ENCODE measurements at regions not wholly inside any gene's neighbourhood (a gene's known extent, or its start where the extent isn't known, plus 50 kb on each side); places are given as distances from the start of the nearest gene placed in this dataset.

DNA sequence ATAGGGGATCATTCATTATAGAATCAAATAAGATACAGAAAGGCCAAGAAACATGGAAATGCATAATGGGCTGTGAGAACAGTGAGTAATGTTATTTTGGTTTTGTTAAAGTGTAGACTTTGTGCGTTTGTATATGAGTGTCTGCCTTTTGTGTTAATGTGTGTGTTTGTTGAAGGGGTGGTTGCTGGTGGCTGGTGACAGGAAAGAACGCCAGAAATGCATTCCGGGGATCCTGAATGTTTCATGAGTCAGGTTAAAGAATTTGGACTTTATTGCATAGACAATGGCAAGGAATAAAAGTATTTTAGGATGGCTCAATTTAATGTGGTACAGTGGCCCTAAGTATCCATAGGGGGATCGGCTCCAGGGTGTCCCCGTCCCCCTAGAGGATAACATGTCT lies 1228.9 kb downstream of the PCDH7 start:
- ATAC-seq (no peak), DNase-seq (ENCODE audit: low read depth, low spot score) (no peak)
- Histone ChIP-seq H3K27ac (ENCODE audit: low read depth, low read length) (no peak overlapping the region), H4K20me1 (ENCODE audit: insufficient read depth) (no peaks in the 10 kb centered on the region), H3K4me2 (ENCODE audit: low read length) (no peak overlapping the region), H3K36me3 (ENCODE audit: control insufficient read depth in 1 of 2, insufficient read depth in 2 of 2, low read length in 2 of 2) (no peaks in the 10 kb centered on the region), H3K9me2 (ENCODE audit: insufficient read depth) (no peaks in the 10 kb centered on the region), H2AFZ (ENCODE audit: low read depth, low read length, poor library complexity, severe bottlenecking) (no peak overlapping the region), H3K4me1 (ENCODE audit: control insufficient read depth in 1 of 2, insufficient read depth in 2 of 2, low read length in 2 of 2) (no peaks in the 10 kb centered on the region), H3K9me3 (ENCODE audit: control insufficient read depth in 1 of 2, insufficient read depth in 1 of 2, low read depth in 1 of 2, low read length in 2 of 2) (no peaks in the 10 kb centered on the region), H3K4me3 (replicated peaks in 1 of 2; ENCODE audit: low read depth in 1 of 2, low read length in 2 of 2) (no peak overlapping the region), H3K79me2 (ENCODE audit: insufficient read depth, low read length) (no peaks in the 10 kb centered on the region), H3K27me3 (ENCODE audit: insufficient read depth, low read length) (no peaks in the 10 kb centered on the region), H3K9ac (ENCODE audit: low read length) (no peak overlapping the region)
- ChIA-PET RAD21 (ENCODE audit: low non-redundant PET in 1 of 2, low total read pairs in 2 of 2, uncharacterized antibody in 2 of 2, unreplicated experiment in 2 of 2) (no interaction called here), POLR2A (no interaction called here), CTCF (no interaction called here)
- intact Hi-C loops (cut with micrococcal nuclease): no loop called here
- TF ChIP-seq, protein P1, sequence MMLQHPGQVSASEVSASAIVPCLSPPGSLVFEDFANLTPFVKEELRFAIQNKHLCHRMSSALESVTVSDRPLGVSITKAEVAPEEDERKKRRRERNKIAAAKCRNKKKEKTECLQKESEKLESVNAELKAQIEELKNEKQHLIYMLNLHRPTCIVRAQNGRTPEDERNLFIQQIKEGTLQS (IDR thresholded peaks at IDR 0.05): no peak
- TF ChIP-seq ZNF274 (IDR thresholded peaks at IDR 0.05; ENCODE audit: low read depth, low read length) (no peak), EZH2phosphoT487 (IDR thresholded peaks at IDR 0.05; ENCODE audit: borderline replicate concordance) (no peak), EGR1 (IDR thresholded peaks at IDR 0.05; ENCODE audit: low read depth) (no peak), SRF (IDR thresholded peaks at IDR 0.05; ENCODE audit: low read depth) (no peak), FOSL1 (IDR thresholded peaks at IDR 0.05; ENCODE audit: low read depth) (no peak), POLR2AphosphoS5 (IDR thresholded peaks at IDR 0.05; ENCODE audit: low read depth, low read length) (no peak), ELF1 (IDR thresholded peaks at IDR 0.05; ENCODE audit: borderline replicate concordance, low read depth) (no peak), RAD21 (IDR thresholded peaks at IDR 0.05; ENCODE audit: low read depth) (no peak), YY1 (IDR thresholded peaks at IDR 0.05; ENCODE audit: extremely low read depth, insufficient replicate concordance, low read depth, low read length) (no peak), EZH2 (IDR thresholded peaks at IDR 0.05) (no peak), SP1 (IDR thresholded peaks at IDR 0.05; ENCODE audit: low read depth) (no peak), JUND (IDR thresholded peaks at IDR 0.05) (no peak)
- TF ChIP-seq, protein P2, sequence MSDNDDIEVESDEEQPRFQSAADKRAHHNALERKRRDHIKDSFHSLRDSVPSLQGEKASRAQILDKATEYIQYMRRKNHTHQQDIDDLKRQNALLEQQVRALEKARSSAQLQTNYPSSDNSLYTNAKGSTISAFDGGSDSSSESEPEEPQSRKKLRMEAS (IDR thresholded peaks at IDR 0.05): no peak
- TF ChIP-seq, protein P3, sequence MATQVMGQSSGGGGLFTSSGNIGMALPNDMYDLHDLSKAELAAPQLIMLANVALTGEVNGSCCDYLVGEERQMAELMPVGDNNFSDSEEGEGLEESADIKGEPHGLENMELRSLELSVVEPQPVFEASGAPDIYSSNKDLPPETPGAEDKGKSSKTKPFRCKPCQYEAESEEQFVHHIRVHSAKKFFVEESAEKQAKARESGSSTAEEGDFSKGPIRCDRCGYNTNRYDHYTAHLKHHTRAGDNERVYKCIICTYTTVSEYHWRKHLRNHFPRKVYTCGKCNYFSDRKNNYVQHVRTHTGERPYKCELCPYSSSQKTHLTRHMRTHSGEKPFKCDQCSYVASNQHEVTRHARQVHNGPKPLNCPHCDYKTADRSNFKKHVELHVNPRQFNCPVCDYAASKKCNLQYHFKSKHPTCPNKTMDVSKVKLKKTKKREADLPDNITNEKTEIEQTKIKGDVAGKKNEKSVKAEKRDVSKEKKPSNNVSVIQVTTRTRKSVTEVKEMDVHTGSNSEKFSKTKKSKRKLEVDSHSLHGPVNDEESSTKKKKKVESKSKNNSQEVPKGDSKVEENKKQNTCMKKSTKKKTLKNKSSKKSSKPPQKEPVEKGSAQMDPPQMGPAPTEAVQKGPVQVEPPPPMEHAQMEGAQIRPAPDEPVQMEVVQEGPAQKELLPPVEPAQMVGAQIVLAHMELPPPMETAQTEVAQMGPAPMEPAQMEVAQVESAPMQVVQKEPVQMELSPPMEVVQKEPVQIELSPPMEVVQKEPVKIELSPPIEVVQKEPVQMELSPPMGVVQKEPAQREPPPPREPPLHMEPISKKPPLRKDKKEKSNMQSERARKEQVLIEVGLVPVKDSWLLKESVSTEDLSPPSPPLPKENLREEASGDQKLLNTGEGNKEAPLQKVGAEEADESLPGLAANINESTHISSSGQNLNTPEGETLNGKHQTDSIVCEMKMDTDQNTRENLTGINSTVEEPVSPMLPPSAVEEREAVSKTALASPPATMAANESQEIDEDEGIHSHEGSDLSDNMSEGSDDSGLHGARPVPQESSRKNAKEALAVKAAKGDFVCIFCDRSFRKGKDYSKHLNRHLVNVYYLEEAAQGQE (IDR thresholded peaks at IDR 0.05; ENCODE audit: low read depth): no peak
- BruUV-seq (replicated peaks): no TSS peak

Measured in HCT116 (cell line).